IMR-90 (cell line): ENCODE measurements at regions not wholly inside any gene's neighbourhood (a gene's known extent, or its start where the extent isn't known, plus 50 kb on each side); places are given as distances from the start of the nearest gene placed in this dataset.

Experiments used
- CHD1 ChIP-seq: IDR thresholded peaks from 2 replicates; pipeline ENCODE4 v1.6.1; 2012; ENCODE audit warnings: low read depth, low read length, improper control_type of control experiment
- CTCF ChIP-seq: conservative IDR thresholded peaks from 2 replicates; pipeline ENCODE4 v1.5.1; 2012; ENCODE audit warnings: mild to moderate bottlenecking, low read depth, low read length, improper control_type of control experiment
- MXI1 ChIP-seq: IDR thresholded peaks from 2 replicates; pipeline ENCODE4 v1.6.1; 2012; ENCODE audit warnings: low read depth, mild to moderate bottlenecking, low read length, moderate library complexity, borderline replicate concordance
- POLR2A ChIP-seq: IDR thresholded peaks from 2 replicates; pipeline ENCODE4 v1.6.1; 2012; ENCODE audit warnings: mild to moderate bottlenecking, low read depth, low read length
- RFX5 ChIP-seq: IDR thresholded peaks from 2 replicates; pipeline ENCODE4 v1.8.0; 2012; ENCODE audit warnings: low read depth, mild to moderate bottlenecking, low read length, moderate library complexity
- SMC3 ChIP-seq: fragments of 150-350 bp; IDR thresholded peaks from 2 replicates; pipeline ENCODE4 v1.6.1; 2016; ENCODE audit warnings: low read depth, mild to moderate bottlenecking, antibody characterized with exemption, low read length, moderate library complexity
- USF2 ChIP-seq: fragments of 150-350 bp; IDR thresholded peaks from 2 replicates; pipeline ENCODE4 v1.6.1; 2017; ENCODE audit warnings: mild to moderate bottlenecking, antibody characterized with exemption, low read length, low read depth

- TF ChIP-seq CTCF (no peak), USF2 (no peak), MXI1 (no peak), POLR2A (no peak), CHD1 (no peak), SMC3 (no peak), RFX5 (no peak)
These were observed 450.1 kb downstream of the PLK2 start for GRCh38 chr5:58009754-58010153.
